Thyroid gland (tissue), 4 donors: ENCODE measurements at regions not wholly inside any gene's neighbourhood (a gene's known extent, or its start where the extent isn't known, plus 50 kb on each side); places are given as distances from the start of the nearest gene placed in this dataset.

Experiments used
- POLR2A ChIP-seq, 2 donors: fragments of 450-650 bp; IDR thresholded peaks; one replicate each; pipeline ENCODE4 v1.6.1; 2017; ENCODE audit warnings: antibody characterized with exemption in 2 of 2, mild to moderate bottlenecking in 2 of 2, moderate library complexity in 1 of 2
- TF ChIP-seq, protein P1 (sequence below), 6 experiments: fragments of 200-600 bp in 3 of 6; fragments of 450-650 bp in 3 of 6; sonication (generic) in 3 of 6; IDR thresholded peaks; one replicate each; pipeline ENCODE4 v1.5.1; 2016 to 2019; ENCODE audit warnings: antibody characterized with exemption in 6 of 6, mild to moderate bottlenecking in 2 of 6, inconsistent platforms in 1 of 6, moderate library complexity in 1 of 6

DNA sequence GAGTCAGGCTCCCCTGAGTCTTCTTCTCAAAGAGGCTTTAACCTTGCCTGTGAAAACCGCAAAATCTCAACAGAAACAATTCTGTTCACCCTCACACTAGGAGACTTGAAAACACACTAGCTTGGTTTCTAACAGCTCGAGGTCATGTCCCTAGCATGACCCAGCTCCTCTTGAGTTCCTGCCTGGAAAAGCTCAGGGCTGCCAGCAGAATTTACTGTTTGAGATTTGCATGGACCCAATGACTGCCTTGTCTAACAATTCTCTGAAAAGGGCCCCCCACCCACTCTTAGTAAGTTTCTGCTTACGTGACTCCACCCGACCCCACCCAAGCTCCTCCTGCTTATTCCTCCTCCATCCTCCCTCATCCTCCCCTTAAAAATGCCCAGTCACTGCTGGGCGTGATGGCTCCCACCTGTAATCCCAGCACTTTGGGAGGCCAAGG, 85.1 kb upstream of the KMT2C start:
- TF ChIP-seq, protein P1, sequence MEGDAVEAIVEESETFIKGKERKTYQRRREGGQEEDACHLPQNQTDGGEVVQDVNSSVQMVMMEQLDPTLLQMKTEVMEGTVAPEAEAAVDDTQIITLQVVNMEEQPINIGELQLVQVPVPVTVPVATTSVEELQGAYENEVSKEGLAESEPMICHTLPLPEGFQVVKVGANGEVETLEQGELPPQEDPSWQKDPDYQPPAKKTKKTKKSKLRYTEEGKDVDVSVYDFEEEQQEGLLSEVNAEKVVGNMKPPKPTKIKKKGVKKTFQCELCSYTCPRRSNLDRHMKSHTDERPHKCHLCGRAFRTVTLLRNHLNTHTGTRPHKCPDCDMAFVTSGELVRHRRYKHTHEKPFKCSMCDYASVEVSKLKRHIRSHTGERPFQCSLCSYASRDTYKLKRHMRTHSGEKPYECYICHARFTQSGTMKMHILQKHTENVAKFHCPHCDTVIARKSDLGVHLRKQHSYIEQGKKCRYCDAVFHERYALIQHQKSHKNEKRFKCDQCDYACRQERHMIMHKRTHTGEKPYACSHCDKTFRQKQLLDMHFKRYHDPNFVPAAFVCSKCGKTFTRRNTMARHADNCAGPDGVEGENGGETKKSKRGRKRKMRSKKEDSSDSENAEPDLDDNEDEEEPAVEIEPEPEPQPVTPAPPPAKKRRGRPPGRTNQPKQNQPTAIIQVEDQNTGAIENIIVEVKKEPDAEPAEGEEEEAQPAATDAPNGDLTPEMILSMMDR (IDR thresholded peaks at IDR 0.05): no peak
- no peak for TF ChIP-seq POLR2A (IDR thresholded peaks at IDR 0.05)
